Neural cell (in vitro differentiated cells): ENCODE measurements at regions not wholly inside any gene's neighbourhood (a gene's known extent, or its start where the extent isn't known, plus 50 kb on each side); places are given as distances from the start of the nearest gene placed in this dataset.

Experiments
- H2AFZ ChIP-seq: fragments of 200-600, 300-800 bp; sonication (generic), shearing (Covaris generic); 2 replicates; pipeline ENCODE4 v1.6.0; 2014; ENCODE audit warnings: low read depth, mild to moderate bottlenecking, antibody characterized with exemption, low read length, moderate library complexity
- H3F3A ChIP-seq: fragments of 200-600 bp; shearing (Covaris generic); 2 replicates; pipeline ENCODE4 v1.6.1; 2016; ENCODE audit warnings: mild to moderate bottlenecking, moderate library complexity, mixed read lengths, antibody characterized with exemption, low read length; ENCODE audit not compliant: insufficient read depth, poor library complexity, severe bottlenecking
- H3K27ac ChIP-seq: fragments of 200-600, 300-800 bp; sonication (generic), shearing (Covaris generic); 2 replicates; pipeline ENCODE4 v1.5.1; 2014; ENCODE audit warnings: mild to moderate bottlenecking, low read length, moderate library complexity
- H3K27me3 ChIP-seq: fragments of 300-800, 200-600 bp; sonication (generic), shearing (Covaris generic); 2 replicates; pipeline ENCODE4 v1.6.0; 2014; ENCODE audit warnings: mild to moderate bottlenecking, low read depth, low read length, moderate library complexity; ENCODE audit not compliant: insufficient read depth
- H3K36me3 ChIP-seq: fragments of 300-800, 200-600 bp; sonication (generic), shearing (Covaris generic); 2 replicates; pipeline ENCODE4 v1.5.1; 2014; ENCODE audit warnings: mild to moderate bottlenecking, antibody characterized with exemption, low read length, moderate library complexity; ENCODE audit not compliant: insufficient read depth
- H3K4me2 ChIP-seq: fragments of 300-800, 200-600 bp; sonication (generic), shearing (Covaris generic); 2 replicates; pipeline ENCODE4 v1.6.0; 2014; ENCODE audit warnings: mild to moderate bottlenecking, low read length
- H3K4me3 ChIP-seq: fragments of 300-800, 200-600 bp; sonication (generic), shearing (Covaris generic); 2 replicates; pipeline ENCODE4 v1.5.1; 2014; ENCODE audit warnings: mild to moderate bottlenecking, low read length, moderate library complexity
- H3K79me2 ChIP-seq: fragments of 200-600 bp; shearing (Covaris generic); replicated peaks from 2 replicates; pipeline ENCODE4 v1.6.0; 2014; ENCODE audit warnings: mild to moderate bottlenecking, low read length, moderate library complexity; ENCODE audit not compliant: insufficient read depth
- H3K9ac ChIP-seq: fragments of 300-800, 200-600 bp; sonication (generic), shearing (Covaris generic); 2 replicates; pipeline ENCODE4 v1.6.1; 2016; ENCODE audit warnings: mild to moderate bottlenecking, low read length, mixed read lengths
- H3K9me2 ChIP-seq: fragments of 200-600 bp; shearing (Covaris generic); 2 replicates; pipeline ENCODE4 v1.6.1; 2016; ENCODE audit warnings: mild to moderate bottlenecking, low read length, mixed read lengths; ENCODE audit not compliant: insufficient read depth
- H3K9me3 ChIP-seq: fragments of 200-600, 300-800 bp; sonication (generic), shearing (Covaris generic); 2 replicates; pipeline ENCODE4 v1.6.1; 2016; ENCODE audit warnings: mild to moderate bottlenecking, mixed run types, low read length, moderate library complexity, mixed read lengths
- H4K20me1 ChIP-seq: fragments of 200-600 bp; shearing (Covaris generic); 2 replicates; pipeline ENCODE4 v1.6.1; 2016; ENCODE audit warnings: mild to moderate bottlenecking, mixed run types; ENCODE audit not compliant: insufficient read depth
- CTCF ChIP-seq: fragments of 450-650 bp; IDR thresholded peaks from 2 replicates; pipeline ENCODE4 v1.5.1; 2014; ENCODE audit warnings: antibody characterized with exemption, mild to moderate bottlenecking, moderate library complexity; ENCODE audit not compliant: poor library complexity, severe bottlenecking
- EP300 ChIP-seq: fragments of 450-650 bp; conservative IDR thresholded peaks from 2 replicates; pipeline ENCODE4 v1.6.1; 2014; ENCODE audit warnings: antibody characterized with exemption, mild to moderate bottlenecking, moderate library complexity; ENCODE audit not compliant: poor library complexity, severe bottlenecking
- EZH2 ChIP-seq: fragments of 200-600, 300-800 bp; shearing (Covaris generic), sonication (generic); IDR thresholded peaks from 2 replicates; pipeline ENCODE4 v1.6.1; 2014; ENCODE audit warnings: antibody characterized with exemption, low read length, borderline replicate concordance, mild to moderate bottlenecking; ENCODE audit not compliant: insufficient read depth, poor library complexity, severe bottlenecking
- MXI1 ChIP-seq: fragments of 450-650 bp; conservative IDR thresholded peaks from 2 replicates; pipeline ENCODE4 v1.6.1; 2014; ENCODE audit warnings: antibody characterized with exemption, mild to moderate bottlenecking; ENCODE audit not compliant: poor library complexity, severe bottlenecking
- POLR2AphosphoS5 ChIP-seq: IDR thresholded peaks from 2 replicates; pipeline ENCODE4 v1.6.1; 2012
- RAD21 ChIP-seq: fragments of 450-650 bp; conservative IDR thresholded peaks from 2 replicates; pipeline ENCODE4 v1.6.1; 2014; ENCODE audit warnings: antibody characterized with exemption, mild to moderate bottlenecking, moderate library complexity
- REST ChIP-seq: IDR thresholded peaks from 2 replicates; pipeline ENCODE4 v1.6.1; 2012; ENCODE audit warnings: borderline replicate concordance
- SMC3 ChIP-seq: fragments of 450-650 bp; conservative IDR thresholded peaks from 2 replicates; pipeline ENCODE4 v1.6.1; 2014; ENCODE audit warnings: antibody characterized with exemption, mild to moderate bottlenecking, moderate library complexity; ENCODE audit not compliant: poor library complexity
- TAF1 ChIP-seq: IDR thresholded peaks from 2 replicates; pipeline ENCODE4 v1.6.1; 2012; ENCODE audit warnings: low read depth

GRCh38 chr17:53336281-53336680, 486.4 kb upstream of the KIF2B start:
- no peak overlapping the region for H3K4me2 ChIP-seq
- TF ChIP-seq MXI1: no peak
- no peak for TF ChIP-seq EZH2
- no peak for TF ChIP-seq TAF1
- no peak for TF ChIP-seq EP300
- no peak for TF ChIP-seq RAD21
- TF ChIP-seq REST: no peak
- TF ChIP-seq SMC3: no peak
- no peak for TF ChIP-seq POLR2AphosphoS5
- no peak for TF ChIP-seq CTCF
- H3K27me3 ChIP-seq: no peaks in the 10 kb centered on the region
- H4K20me1 ChIP-seq: no peaks in the 10 kb centered on the region
- no peak overlapping the region for H2AFZ ChIP-seq
- no peaks in the 10 kb centered on the region for H3K79me2 ChIP-seq
- no peaks in the 10 kb centered on the region for H3K36me3 ChIP-seq
- no peak overlapping the region for H3K4me3 ChIP-seq
- no peaks in the 10 kb centered on the region for H3K9me3 ChIP-seq
- no peaks in the 10 kb centered on the region for H3K9me2 ChIP-seq
- H3K9ac ChIP-seq: no peak overlapping the region
- no peak overlapping the region for H3K27ac ChIP-seq
- no peaks in the 10 kb centered on the region for H3F3A ChIP-seq

- H2AFZ ChIP-seq: no peak overlapping the region
These were observed 487.3 kb upstream of the KIF2B start for GRCh38 chr17:53335443-53335842.

More at GRCh38 chr17:53335443-53335842, 487.3 kb upstream of the KIF2B start:
- Histone ChIP-seq H3K4me2 (no peak overlapping the region), H3K27me3 (no peaks in the 10 kb centered on the region), H3K9ac (no peak overlapping the region), H3K27ac (no peak overlapping the region), H3K36me3 (no peaks in the 10 kb centered on the region), H3K9me2 (no peaks in the 10 kb centered on the region), H4K20me1 (no peaks in the 10 kb centered on the region), H3K9me3 (no peaks in the 10 kb centered on the region), H3K4me3 (no peak overlapping the region), H3K79me2 (no peaks in the 10 kb centered on the region), H3F3A (no peaks in the 10 kb centered on the region)
- TF ChIP-seq SMC3: no peak
- no peak for TF ChIP-seq POLR2AphosphoS5
- no peak for TF ChIP-seq TAF1
- no peak for TF ChIP-seq EZH2
- no peak for TF ChIP-seq REST
